H9 (cell line): ENCODE measurements at regions not wholly inside any gene's neighbourhood (a gene's known extent, or its start where the extent isn't known, plus 50 kb on each side); places are given as distances from the start of the nearest gene placed in this dataset.

ENCODE experiments used
- DNase-seq: peaks from one replicate; pipeline ENCODE4 v3.0.0-alpha.2; 2017
- H2AFZ ChIP-seq: one replicate; pipeline ENCODE4 v1.6.1; 2013; ENCODE audit warnings: mild to moderate bottlenecking, low read length, control low read depth, moderate library complexity
- H2AK5ac ChIP-seq: 2 replicates; pipeline ENCODE4 v1.6.1; 2013; ENCODE audit warnings: low read length, control low read depth, mixed read lengths; ENCODE audit not compliant: insufficient read length
- H2BK120ac ChIP-seq: one replicate; pipeline ENCODE4 v1.6.1; 2013; ENCODE audit warnings: low read depth, mild to moderate bottlenecking, low read length, control low read depth, inconsistent platforms; ENCODE audit not compliant: poor library complexity, severe bottlenecking
- H2BK12ac ChIP-seq: 2 replicates; pipeline ENCODE4 v1.6.1; 2013; ENCODE audit warnings: low read length, control low read depth, mixed read lengths, low read depth; ENCODE audit not compliant: insufficient read length
- H2BK15ac ChIP-seq: 2 replicates; pipeline ENCODE4 v1.6.1; 2013; ENCODE audit warnings: low read depth, low read length, control low read depth
- H2BK20ac ChIP-seq: one replicate; pipeline ENCODE4 v1.6.1; 2013; ENCODE audit warnings: low read depth, mild to moderate bottlenecking, low read length, control low read depth, inconsistent platforms; ENCODE audit not compliant: poor library complexity, severe bottlenecking
- H2BK5ac ChIP-seq: 2 replicates; pipeline ENCODE4 v1.6.1; 2013; ENCODE audit warnings: low read length, control low read depth, mixed read lengths; ENCODE audit not compliant: insufficient read length
- H3K14ac ChIP-seq: 2 replicates; pipeline ENCODE4 v1.6.1; 2013; ENCODE audit warnings: low read length, control low read depth; ENCODE audit not compliant: insufficient read depth
- H3K18ac ChIP-seq: 2 replicates; pipeline ENCODE4 v1.6.1; 2013; ENCODE audit warnings: low read depth, mild to moderate bottlenecking, mixed read lengths, low read length, control low read depth; ENCODE audit not compliant: insufficient read length
- H3K23ac ChIP-seq: 2 replicates; pipeline ENCODE4 v1.6.1; 2013; ENCODE audit warnings: low read length, control low read depth, mixed read lengths, low read depth; ENCODE audit not compliant: insufficient read length
- H3K23me2 ChIP-seq: 2 replicates; pipeline ENCODE4 v1.6.1; 2013; ENCODE audit warnings: low read depth, mild to moderate bottlenecking, mixed read lengths, low read length, control low read depth; ENCODE audit not compliant: insufficient read length, poor library complexity, severe bottlenecking
- H3K27ac ChIP-seq: 2 replicates; pipeline ENCODE4 v1.5.1; 2013; ENCODE audit warnings: low read length, control low read depth, mixed read lengths, low read depth; ENCODE audit not compliant: insufficient read length
- H3K27me3 ChIP-seq: 2 replicates; pipeline ENCODE4 v1.6.1; 2013; ENCODE audit warnings: low read length, control low read depth, inconsistent platforms; ENCODE audit not compliant: insufficient read depth
- H3K4ac ChIP-seq: 2 replicates; pipeline ENCODE4 v1.6.1; 2013; ENCODE audit warnings: low read depth, mild to moderate bottlenecking, control low read depth, inconsistent platforms, low read length, moderate library complexity
- H3K4me1 ChIP-seq: 2 replicates; pipeline ENCODE4 v1.6.1; 2013; ENCODE audit warnings: low read length, control low read depth, inconsistent platforms; ENCODE audit not compliant: insufficient read depth
- H3K4me2 ChIP-seq: 2 replicates; pipeline ENCODE4 v1.6.1; 2013; ENCODE audit warnings: low read length, control low read depth, mixed read lengths; ENCODE audit not compliant: insufficient read length, insufficient read depth
- H3K56ac ChIP-seq: 2 replicates; pipeline ENCODE4 v1.6.1; 2013; ENCODE audit warnings: low read depth, mild to moderate bottlenecking, mixed read lengths, low read length, control low read depth; ENCODE audit not compliant: insufficient read length
- H3K79me1 ChIP-seq: 2 replicates; pipeline ENCODE4 v1.6.1; 2013; ENCODE audit warnings: low read depth, mild to moderate bottlenecking, moderate library complexity, low read length, control low read depth, inconsistent platforms; ENCODE audit not compliant: insufficient read depth, poor library complexity, severe bottlenecking
- H3K79me2 ChIP-seq: 2 replicates; pipeline ENCODE4 v1.6.1; 2013; ENCODE audit warnings: low read length, control low read depth, inconsistent platforms; ENCODE audit not compliant: insufficient read depth
- H3K9ac ChIP-seq: 2 replicates; pipeline ENCODE4 v1.6.1; 2013; ENCODE audit warnings: low read length, control low read depth, mixed read lengths; ENCODE audit not compliant: insufficient read length; ENCODE audit errors: extremely low read depth
- H3K9me3 ChIP-seq: one replicate; pipeline ENCODE4 v1.6.1; 2013; ENCODE audit warnings: low read depth, low read length, inconsistent platforms; ENCODE audit not compliant: control insufficient read depth
- H3T11ph ChIP-seq: one replicate; pipeline ENCODE4 v1.6.1; 2013; ENCODE audit warnings: mild to moderate bottlenecking, low read length, control low read depth, inconsistent platforms
- H4K20me1 ChIP-seq: one replicate; pipeline ENCODE4 v1.6.1; 2013; ENCODE audit not compliant: control insufficient read depth, insufficient read length, insufficient read depth
- H4K5ac ChIP-seq: 2 replicates; pipeline ENCODE4 v1.6.1; 2013; ENCODE audit warnings: low read depth, mild to moderate bottlenecking, mixed read lengths, low read length, control low read depth; ENCODE audit not compliant: insufficient read length
- H4K8ac ChIP-seq: replicated peaks from 2 replicates; pipeline ENCODE4 v1.6.1; 2013; ENCODE audit warnings: low read length, control low read depth, mixed read lengths, low read depth; ENCODE audit not compliant: insufficient read length
- H4K91ac ChIP-seq: 2 replicates; pipeline ENCODE4 v1.6.1; 2013; ENCODE audit warnings: low read depth, mild to moderate bottlenecking, moderate library complexity, mixed read lengths, low read length, control low read depth; ENCODE audit not compliant: insufficient read length
- H3K27ac Mint-ChIP-seq, 3 experiments: 2 replicates in 2 of 3; 3 replicates in 1 of 3; pipeline ENCODE4 v1.8.0; 2020 to 2021; ENCODE audit warnings: mixed read lengths in 3 of 3, mild to moderate bottlenecking in 1 of 3, moderate library complexity in 1 of 3
- H3K27me3 Mint-ChIP-seq: 2 replicates; pipeline ENCODE4 v1.8.0; 2021; ENCODE audit warnings: low read depth, mild to moderate bottlenecking, moderate library complexity, mixed read lengths
- H3K36me3 Mint-ChIP-seq, 3 experiments: 2 replicates in 2 of 3; 3 replicates in 1 of 3; pipeline ENCODE4 v1.8.0; 2020 to 2021; ENCODE audit warnings: low read depth in 3 of 3, mixed read lengths in 3 of 3; ENCODE audit not compliant: insufficient read depth in 1 of 3
- H3K4me1 Mint-ChIP-seq, 2 experiments: 2 replicates each; pipeline ENCODE4 v1.8.0; 2020; ENCODE audit warnings: mixed read lengths in 2 of 2
- H3K4me3 Mint-ChIP-seq, 2 experiments: 2 replicates in 1 of 2; 3 replicates in 1 of 2; pipeline ENCODE4 v1.8.0; 2020 to 2021; ENCODE audit warnings: mild to moderate bottlenecking in 2 of 2, mixed read lengths in 2 of 2, moderate library complexity in 1 of 2
- H3K9me3 Mint-ChIP-seq, 2 experiments: 2 replicates in 1 of 2; 3 replicates in 1 of 2; pipeline ENCODE4 v1.8.0; 2020; ENCODE audit warnings: mild to moderate bottlenecking in 2 of 2, mixed read lengths in 2 of 2, moderate library complexity in 1 of 2
- CTCF ChIP-seq: fragments of 200-600 bp; sonication (generic); conservative IDR thresholded peaks from 3 replicates; pipeline ENCODE4 v1.8.0; 2021; ENCODE audit warnings: antibody characterized with exemption, mild to moderate bottlenecking
- WGBS: extraction: QIAGEN DNeasy Blood & Tissue Kit; methylation state at CpG from one replicate; pipeline ENCODE4 v1.1.7; 2013; ENCODE audit warnings: missing lambda C conversion rate, low lambda C conversion rate, mixed read lengths; ENCODE audit not compliant: insufficient read length; ENCODE audit errors: extremely low coverage; 5-methylcytosine and 5-hydroxymethylcytosine counted together

- Histone ChIP-seq H4K91ac (no peak overlapping the region), H3K27ac (no peak overlapping the region), H2BK120ac (no peak overlapping the region), H3K56ac (no peak overlapping the region), H2AFZ (no peak overlapping the region), H4K20me1 (no peaks in the 10 kb centered on the region), H4K8ac (no peak overlapping the region), H2BK5ac (no peak overlapping the region), H3K18ac (no peak overlapping the region), H3K4me2 (no peak overlapping the region), H2BK12ac (no peak overlapping the region), H3K9me3 (no peaks in the 10 kb centered on the region), H3K79me2 (no peaks in the 10 kb centered on the region), H3K27me3 (no peaks in the 10 kb centered on the region), H2BK20ac (no peak overlapping the region), H3K79me1 (no peaks in the 10 kb centered on the region), H4K5ac (no peak overlapping the region), H3K9ac (no peak overlapping the region), H3K23me2 (no peaks in the 10 kb centered on the region), H2BK15ac (no peak overlapping the region), H3K4me1 (peaks cover 4% of the 10 kb centered on the region; the same call in 1 of the 2 replicates), H2AK5ac (no peak overlapping the region), H3K14ac (no peak overlapping the region), H3K4ac (no peak overlapping the region), H3K23ac (no peak overlapping the region), H3T11ph (no peak overlapping the region)
- no peak for TF ChIP-seq CTCF
- Mint-ChIP-seq H3K27me3 (peaks cover 3% of the 10 kb centered on the region), H3K36me3 (no peaks in the 10 kb centered on the region), H3K4me1 (peaks cover 17 to 21% of the 10 kb centered on the region in 2 experiments), H3K4me3 (no peak overlapping the region), H3K27ac (no peak overlapping the region), H3K9me3 (no peaks in the 10 kb centered on the region)
- DNase-seq: no peak
- WGBS: no CpG with 5 or more reads among the region's 7 CpGs
These were observed 180.4 kb upstream of the IRX5 start for GRCh38 chr16:54750249-54750648.
